ENCODE measurements at regions not wholly inside any gene's neighbourhood (a gene's known extent, or its start where the extent isn't known, plus 50 kb on each side); places are given as distances from the start of the nearest gene placed in this dataset.

DNA sequence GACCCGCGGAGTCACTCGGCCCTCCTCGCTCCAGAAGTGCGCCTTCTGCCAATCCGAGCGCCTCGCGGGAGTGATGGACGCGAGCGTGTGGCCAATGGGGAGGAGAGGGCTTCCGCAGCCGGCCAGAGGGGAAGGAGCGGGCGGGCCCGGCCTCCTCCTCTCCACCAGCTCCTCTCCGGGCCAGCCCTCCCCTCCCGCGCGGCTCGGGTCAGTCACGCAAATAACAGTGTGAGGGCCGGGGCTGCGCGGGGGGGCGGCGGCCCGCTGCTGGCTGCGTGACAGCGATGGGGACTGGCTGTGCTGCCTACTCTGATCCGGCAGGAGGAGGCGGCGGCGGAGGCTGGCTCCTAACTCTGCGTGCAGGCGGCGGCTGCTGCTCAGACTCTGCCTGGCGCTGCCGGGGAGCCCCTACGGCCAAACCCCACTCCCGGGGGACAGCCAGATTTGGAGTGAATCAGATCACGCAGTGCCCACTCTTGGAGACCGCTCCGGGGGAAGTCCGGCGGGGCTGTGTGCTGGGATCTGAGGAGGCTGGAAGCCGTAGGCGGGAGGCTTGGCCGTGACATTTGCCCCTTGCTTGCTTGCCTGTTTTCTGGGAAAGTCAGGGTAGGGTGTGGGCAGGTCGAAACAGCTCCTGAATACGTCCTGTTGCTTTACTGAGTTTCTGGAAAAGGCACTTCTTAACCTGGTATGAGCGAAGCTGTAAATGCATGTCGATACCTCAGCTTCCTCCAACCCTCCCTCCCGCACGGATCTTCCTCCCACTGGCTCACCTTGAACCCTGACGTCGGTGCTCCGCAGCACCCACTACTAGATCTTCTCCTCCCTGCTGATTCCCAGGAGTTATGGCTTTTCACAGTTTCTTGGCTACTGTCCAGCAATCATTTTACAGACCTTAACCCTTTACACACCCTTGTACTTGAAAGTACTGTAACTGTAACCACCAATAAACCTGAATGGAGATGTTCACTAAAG, 97.9 kb upstream of the SERTAD2 start:
- Histone ChIP-seq H3K9me1 (replicated peaks; ENCODE audit: control insufficient read depth, extremely low read depth, insufficient read depth, low read length) (no peaks in the 10 kb centered on the region), H3K36me3 (ENCODE audit: control insufficient read depth in 2 of 2, extremely low read depth in 1 of 2, insufficient read depth in 2 of 2, low read length in 2 of 2) (no peaks in the 10 kb centered on the region), H3K4me2 (ENCODE audit: insufficient read depth, low read length) (peak overlapping the region; percentile 52), H4K20me1 (replicated peaks; ENCODE audit: control insufficient read depth, extremely low read depth, insufficient read depth, low read length) (no peaks in the 10 kb centered on the region), H3K9me3 (replicated peaks; ENCODE audit: control insufficient read depth, insufficient read depth, low read length) (no peaks in the 10 kb centered on the region), H3K9ac (replicated peaks; ENCODE audit: extremely low read depth, insufficient read depth, low read length) (peak overlapping the region; percentile 83), H3K27ac (ENCODE audit: insufficient read depth, low read depth, low read length) (peak overlapping the region; percentile 80), H3K79me2 (ENCODE audit: control insufficient read depth, insufficient read depth, low read length) (peaks cover 2% of the 10 kb centered on the region), H2AFZ (ENCODE audit: low read depth, low read length) (peak overlapping the region; percentile 76), H3K4me1 (ENCODE audit: control insufficient read depth, extremely low read depth, insufficient read depth, low read length) (peaks cover 17% of the 10 kb centered on the region), H3K4me3 (replicated peaks in 1 of 3; ENCODE audit: insufficient read depth in 1 of 3, low read depth in 1 of 3, low read length in 3 of 3) (peak overlapping the region; percentile 56 to 75 (median 59)), H3K27me3 (ENCODE audit: control insufficient read depth in 2 of 2, insufficient read depth in 2 of 2, low read length in 2 of 2) (no peaks in the 10 kb centered on the region)
- dilution Hi-C loops (cut with MboI; ENCODE audit: extremely low pct_ligation_motif_present, low sequenced_read_pairs) (no loop called here), intact Hi-C loops (cut with micrococcal nuclease) (loop anchor here (1.0 to 5.0 kb wide), 15 partner anchors 16 to 687 kb away; partner anchors contain the start of genes AFTPH and SERTAD2)
- TF ChIP-seq MYC (IDR thresholded peaks at IDR 0.05; ENCODE audit: low read depth, low read length) (no peak), EZH2 (IDR thresholded peaks at IDR 0.05; ENCODE audit: borderline replicate concordance, low read depth, low read length, severe bottlenecking) (no peak), FOS (IDR thresholded peaks at IDR 0.05; ENCODE audit: borderline replicate concordance, insufficient read depth, low read length) (no peak), POLR2AphosphoS5 (IDR thresholded peaks at IDR 0.05; ENCODE audit: insufficient read depth, low read depth, low read length) (peak; percentile 78), GATA2 (IDR thresholded peaks at IDR 0.05; ENCODE audit: insufficient read depth, insufficient read length, low read depth, low read length) (no peak), JUN (IDR thresholded peaks at IDR 0.05; ENCODE audit: borderline replicate concordance, insufficient read depth, insufficient read length, low read depth) (no peak), POLR2A (IDR thresholded peaks at IDR 0.05; ENCODE audit: low read depth, low read length) (peak; percentile 75), MAX (IDR thresholded peaks at IDR 0.05; ENCODE audit: insufficient read depth, insufficient read length) (no peak)
- TF ChIP-seq, protein P1, sequence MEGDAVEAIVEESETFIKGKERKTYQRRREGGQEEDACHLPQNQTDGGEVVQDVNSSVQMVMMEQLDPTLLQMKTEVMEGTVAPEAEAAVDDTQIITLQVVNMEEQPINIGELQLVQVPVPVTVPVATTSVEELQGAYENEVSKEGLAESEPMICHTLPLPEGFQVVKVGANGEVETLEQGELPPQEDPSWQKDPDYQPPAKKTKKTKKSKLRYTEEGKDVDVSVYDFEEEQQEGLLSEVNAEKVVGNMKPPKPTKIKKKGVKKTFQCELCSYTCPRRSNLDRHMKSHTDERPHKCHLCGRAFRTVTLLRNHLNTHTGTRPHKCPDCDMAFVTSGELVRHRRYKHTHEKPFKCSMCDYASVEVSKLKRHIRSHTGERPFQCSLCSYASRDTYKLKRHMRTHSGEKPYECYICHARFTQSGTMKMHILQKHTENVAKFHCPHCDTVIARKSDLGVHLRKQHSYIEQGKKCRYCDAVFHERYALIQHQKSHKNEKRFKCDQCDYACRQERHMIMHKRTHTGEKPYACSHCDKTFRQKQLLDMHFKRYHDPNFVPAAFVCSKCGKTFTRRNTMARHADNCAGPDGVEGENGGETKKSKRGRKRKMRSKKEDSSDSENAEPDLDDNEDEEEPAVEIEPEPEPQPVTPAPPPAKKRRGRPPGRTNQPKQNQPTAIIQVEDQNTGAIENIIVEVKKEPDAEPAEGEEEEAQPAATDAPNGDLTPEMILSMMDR (IDR thresholded peaks at IDR 0.05; ENCODE audit: extremely low read depth in 1 of 2, insufficient read depth in 1 of 2, low read depth in 1 of 2, low read length in 2 of 2): peak; percentile 31 to 57
- no peak for DNase-seq (ENCODE audit: low read depth, low spot score)
- POLR2A ChIA-PET: interaction anchor here (0.7 to 3.7 kb wide), 15 partner anchors 9 to 153 kb away, joined by 3 to 62 read pairs (median 5); partner anchors contain the start of gene SERTAD2
- CTCF ChIA-PET: interaction anchor here (0.6 to 7.6 kb wide), 39 partner anchors 8 to 238 kb away, joined by 3 to 86 read pairs (median 4); partner anchors contain the start of gene SERTAD2
- TSS peak; percentile 77 for BruUV-seq (replicated peaks)
- peak; percentile 24 for FAIRE-seq

All from endothelial cell of umbilical vein (primary cell).